SK-N-SH treated with all-trans-retinoic acid at 6 μM for 48 hours (cell line): ENCODE measurements at regions not wholly inside any gene's neighbourhood (a gene's known extent, or its start where the extent isn't known, plus 50 kb on each side); places are given as distances from the start of the nearest gene placed in this dataset.

ENCODE experiments used
- ATAC-seq: fragments of 200-7000 bp; cut with Tn5 transposase; 3 replicates; pipeline ENCODE4 v1.9.1; 2020; ENCODE audit warnings: mild to moderate bottlenecking, moderate library complexity
- ARNTL ChIP-seq: fragments of 450-650 bp; formaldehyde crosslinking; IDR thresholded peaks from 2 replicates; pipeline ENCODE4 v1.5.0; 2020; ENCODE audit warnings: low read depth, mild to moderate bottlenecking, moderate library complexity, borderline replicate concordance
- BACH2 ChIP-seq: fragments of 250-450 bp; sonication (Bioruptor Pico); IDR thresholded peaks from 2 replicates; pipeline ENCODE4 v1.9.0; 2021; ENCODE audit warnings: mild to moderate bottlenecking, borderline replicate concordance
- CSDC2 ChIP-seq: fragments of 250-450 bp; sonication (Bioruptor Pico); IDR thresholded peaks from 2 replicates; pipeline ENCODE4 v1.5.0; 2020; ENCODE audit warnings: mild to moderate bottlenecking, moderate library complexity
- ESRRG ChIP-seq: fragments of 250-450 bp; sonication (Bioruptor Pico); IDR thresholded peaks from 2 replicates; pipeline ENCODE4 v1.6.1; 2021; ENCODE audit warnings: mild to moderate bottlenecking
- GLIS3 ChIP-seq: fragments of 250-450 bp; sonication (Bioruptor Pico); IDR thresholded peaks from 2 replicates; pipeline ENCODE4 v1.5.0; 2020; ENCODE audit warnings: mild to moderate bottlenecking, moderate library complexity
- ISL1 ChIP-seq: fragments of 250-450 bp; sonication (Bioruptor Pico); IDR thresholded peaks from 2 replicates; pipeline ENCODE4 v2.1.2; 2022; ENCODE audit warnings: mild to moderate bottlenecking, moderate library complexity
- OSR1 ChIP-seq: fragments of 250-450 bp; sonication (Bioruptor Pico); IDR thresholded peaks from 2 replicates; pipeline ENCODE4 v1.8.0; 2022; ENCODE audit warnings: moderate library complexity, mild to moderate bottlenecking, inconsistent platforms
- PPARA ChIP-seq: fragments of 250-450 bp; sonication (Bioruptor Pico); IDR thresholded peaks from 2 replicates; pipeline ENCODE4 v1.5.0; 2020; ENCODE audit warnings: mild to moderate bottlenecking, borderline replicate concordance
- RARB ChIP-seq: fragments of 250-450 bp; sonication (Bioruptor Pico); IDR thresholded peaks from 2 replicates; pipeline ENCODE4 v1.8.0; 2021; ENCODE audit warnings: mild to moderate bottlenecking, moderate library complexity
- SNAI2 ChIP-seq: fragments of 250-450 bp; sonication (Bioruptor Pico); IDR thresholded peaks from 2 replicates; pipeline ENCODE4 v1.5.0; 2020; ENCODE audit warnings: mild to moderate bottlenecking, moderate library complexity
- TCF4 ChIP-seq: fragments of 250-450 bp; sonication (Bioruptor Pico); IDR thresholded peaks from 2 replicates; pipeline ENCODE4 v1.8.0; 2021; ENCODE audit warnings: mild to moderate bottlenecking, moderate library complexity, borderline replicate concordance
- TOX ChIP-seq: fragments of 250-450 bp; sonication (Bioruptor Pico); IDR thresholded peaks from 2 replicates; pipeline ENCODE4 v1.8.0; 2021; ENCODE audit warnings: mild to moderate bottlenecking, moderate library complexity, borderline replicate concordance
- ZC3H10 ChIP-seq: fragments of 250-450 bp; sonication (Bioruptor Pico); IDR thresholded peaks from 2 replicates; pipeline ENCODE4 v1.5.1; 2021; ENCODE audit warnings: mild to moderate bottlenecking, moderate library complexity
- ZFP3 ChIP-seq: fragments of 250-450 bp; sonication (Bioruptor Pico); IDR thresholded peaks from 2 replicates; pipeline ENCODE4 v1.5.0; 2020; ENCODE audit warnings: mild to moderate bottlenecking, moderate library complexity
- ZFP30 ChIP-seq: fragments of 450-650 bp; formaldehyde crosslinking; IDR thresholded peaks from 2 replicates; pipeline ENCODE4 v1.5.0; 2022; ENCODE audit warnings: mild to moderate bottlenecking, moderate library complexity
- ZNF565 ChIP-seq: fragments of 450-650 bp; formaldehyde crosslinking; conservative IDR thresholded peaks from 2 replicates; pipeline ENCODE4 v1.5.0; 2020; ENCODE audit warnings: low read depth, mild to moderate bottlenecking, moderate library complexity
- ZNF8 ChIP-seq: fragments of 450-650 bp; formaldehyde crosslinking; IDR thresholded peaks from 2 replicates; pipeline ENCODE4 v1.5.0; 2020; ENCODE audit warnings: mild to moderate bottlenecking, moderate library complexity
- TF ChIP-seq, protein P1 (sequence below): fragments of 250-450 bp; sonication (Bioruptor Pico); IDR thresholded peaks from 2 replicates; pipeline ENCODE4 v1.5.1; 2021; ENCODE audit warnings: mild to moderate bottlenecking, moderate library complexity
- TF ChIP-seq, protein P2 (sequence below): fragments of 250-450 bp; sonication (Bioruptor Pico); IDR thresholded peaks from 2 replicates; pipeline ENCODE4 v1.8.0; 2021; ENCODE audit warnings: low read depth, mild to moderate bottlenecking, moderate library complexity, borderline replicate concordance
- TF ChIP-seq, protein P3 (sequence below): fragments of 250-450 bp; sonication (Bioruptor Pico); IDR thresholded peaks from 2 replicates; pipeline ENCODE4 v1.5.1; 2020; ENCODE audit warnings: low read depth, mild to moderate bottlenecking, moderate library complexity
- TF ChIP-seq, protein P4 (sequence below): fragments of 250-450 bp; sonication (Bioruptor Pico); IDR thresholded peaks from 2 replicates; pipeline ENCODE4 v1.8.0; 2020; ENCODE audit warnings: mild to moderate bottlenecking, moderate library complexity, borderline replicate concordance

DNA sequence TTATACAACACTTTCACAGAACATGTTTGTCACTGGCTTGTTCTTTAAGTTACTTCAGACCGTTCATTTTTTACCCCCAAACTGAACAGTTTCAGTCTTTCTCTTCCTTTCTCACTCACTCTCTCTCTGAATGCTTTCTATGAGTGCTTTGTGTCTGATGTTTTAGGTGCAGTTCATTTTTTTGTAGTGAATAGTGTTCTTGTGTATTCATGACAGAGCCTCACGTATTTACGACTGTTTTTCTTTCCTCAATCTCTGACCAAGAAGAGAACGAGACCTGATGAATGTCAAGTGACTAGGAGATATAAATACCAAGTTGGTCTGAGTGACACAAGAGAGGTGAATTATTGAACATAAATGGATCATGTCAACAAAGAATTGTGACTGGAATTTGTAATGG, 1525.0 kb upstream of the MIR17HG start:
- ATAC-seq: no peak
- TF ChIP-seq, protein P1, sequence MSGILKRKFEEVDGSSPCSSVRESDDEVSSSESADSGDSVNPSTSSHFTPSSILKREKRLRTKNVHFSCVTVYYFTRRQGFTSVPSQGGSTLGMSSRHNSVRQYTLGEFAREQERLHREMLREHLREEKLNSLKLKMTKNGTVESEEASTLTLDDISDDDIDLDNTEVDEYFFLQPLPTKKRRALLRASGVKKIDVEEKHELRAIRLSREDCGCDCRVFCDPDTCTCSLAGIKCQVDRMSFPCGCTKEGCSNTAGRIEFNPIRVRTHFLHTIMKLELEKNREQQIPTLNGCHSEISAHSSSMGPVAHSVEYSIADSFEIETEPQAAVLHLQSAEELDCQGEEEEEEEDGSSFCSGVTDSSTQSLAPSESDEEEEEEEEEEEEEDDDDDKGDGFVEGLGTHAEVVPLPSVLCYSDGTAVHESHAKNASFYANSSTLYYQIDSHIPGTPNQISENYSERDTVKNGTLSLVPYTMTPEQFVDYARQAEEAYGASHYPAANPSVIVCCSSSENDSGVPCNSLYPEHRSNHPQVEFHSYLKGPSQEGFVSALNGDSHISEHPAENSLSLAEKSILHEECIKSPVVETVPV (CRISPR knock-in tag): no peak
- TF ChIP-seq ISL1 (CRISPR knock-in tag) (no peak), ZFP3 (no peak), ZNF565 (CRISPR knock-in tag) (no peak), PPARA (CRISPR knock-in tag) (no peak), OSR1 (CRISPR knock-in tag) (no peak), ESRRG (CRISPR knock-in tag) (no peak), ZNF8 (CRISPR knock-in tag) (no peak)
- TF ChIP-seq, protein P2, sequence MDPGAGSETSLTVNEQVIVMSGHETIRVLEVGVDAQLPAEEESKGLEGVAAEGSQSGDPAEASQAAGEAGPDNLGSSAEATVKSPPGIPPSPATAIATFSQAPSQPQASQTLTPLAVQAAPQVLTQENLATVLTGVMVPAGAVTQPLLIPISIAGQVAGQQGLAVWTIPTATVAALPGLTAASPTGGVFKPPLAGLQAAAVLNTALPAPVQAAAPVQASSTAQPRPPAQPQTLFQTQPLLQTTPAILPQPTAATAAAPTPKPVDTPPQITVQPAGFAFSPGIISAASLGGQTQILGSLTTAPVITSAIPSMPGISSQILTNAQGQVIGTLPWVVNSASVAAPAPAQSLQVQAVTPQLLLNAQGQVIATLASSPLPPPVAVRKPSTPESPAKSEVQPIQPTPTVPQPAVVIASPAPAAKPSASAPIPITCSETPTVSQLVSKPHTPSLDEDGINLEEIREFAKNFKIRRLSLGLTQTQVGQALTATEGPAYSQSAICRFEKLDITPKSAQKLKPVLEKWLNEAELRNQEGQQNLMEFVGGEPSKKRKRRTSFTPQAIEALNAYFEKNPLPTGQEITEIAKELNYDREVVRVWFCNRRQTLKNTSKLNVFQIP (CRISPR knock-in tag): no peak

DNA sequence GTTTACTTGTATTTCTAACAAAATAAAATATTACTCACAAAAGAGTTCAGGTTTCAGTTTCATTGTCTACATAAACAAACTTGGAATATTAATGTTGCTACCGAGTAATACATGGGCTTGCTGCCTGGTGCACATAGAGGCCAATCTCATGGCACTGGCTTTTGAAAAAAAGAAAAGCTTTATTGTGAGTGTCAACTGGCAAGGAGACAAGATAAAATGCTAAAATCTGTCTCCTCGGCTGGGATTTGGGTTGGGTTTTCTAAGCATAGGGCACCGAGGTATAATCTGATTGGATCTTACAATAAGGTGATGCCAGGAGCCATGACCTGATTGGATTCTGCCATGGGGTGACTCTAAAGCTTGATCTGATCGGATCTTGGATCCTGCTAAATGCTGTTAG, 1519.9 kb upstream of the MIR17HG start:
- ATAC-seq: no peak
- TF ChIP-seq, protein P1 (CRISPR knock-in tag): no peak
- TF ChIP-seq, protein P2 (CRISPR knock-in tag): no peak
- TF ChIP-seq, protein P3, sequence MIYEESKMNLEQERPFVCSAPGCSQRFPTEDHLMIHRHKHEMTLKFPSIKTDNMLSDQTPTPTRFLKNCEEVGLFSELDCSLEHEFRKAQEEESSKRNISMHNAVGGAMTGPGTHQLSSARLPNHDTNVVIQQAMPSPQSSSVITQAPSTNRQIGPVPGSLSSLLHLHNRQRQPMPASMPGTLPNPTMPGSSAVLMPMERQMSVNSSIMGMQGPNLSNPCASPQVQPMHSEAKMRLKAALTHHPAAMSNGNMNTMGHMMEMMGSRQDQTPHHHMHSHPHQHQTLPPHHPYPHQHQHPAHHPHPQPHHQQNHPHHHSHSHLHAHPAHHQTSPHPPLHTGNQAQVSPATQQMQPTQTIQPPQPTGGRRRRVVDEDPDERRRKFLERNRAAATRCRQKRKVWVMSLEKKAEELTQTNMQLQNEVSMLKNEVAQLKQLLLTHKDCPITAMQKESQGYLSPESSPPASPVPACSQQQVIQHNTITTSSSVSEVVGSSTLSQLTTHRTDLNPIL: no peak
- TF ChIP-seq SNAI2 (CRISPR knock-in tag): no peak
- no peak for TF ChIP-seq ZFP30
- no peak for TF ChIP-seq ZC3H10 (CRISPR knock-in tag)
- no peak for TF ChIP-seq ZNF565 (CRISPR knock-in tag)
- no peak for TF ChIP-seq TOX (CRISPR knock-in tag)
- TF ChIP-seq ESRRG (CRISPR knock-in tag): no peak
- TF ChIP-seq ISL1 (CRISPR knock-in tag): no peak
- no peak for TF ChIP-seq GLIS3 (CRISPR knock-in tag)

DNA sequence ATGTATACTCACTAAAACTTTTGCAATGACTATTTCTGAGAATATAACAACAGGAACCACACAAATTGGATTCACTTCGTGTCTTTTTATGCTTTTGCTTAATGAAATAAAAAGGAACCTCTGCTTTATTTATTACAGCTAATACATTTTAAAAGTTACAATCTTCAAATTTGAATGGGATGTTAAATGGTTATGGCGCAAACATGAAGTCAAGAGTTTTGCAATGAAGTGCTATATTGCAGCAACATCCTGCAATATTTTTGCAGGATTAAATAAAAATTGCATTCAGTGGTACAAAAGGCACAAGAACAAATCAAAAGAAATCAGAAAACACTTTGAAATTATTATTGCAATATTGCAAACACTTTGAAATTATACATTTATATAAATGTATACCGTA, 1519.0 kb upstream of the MIR17HG start:
- no peak for ATAC-seq
- TF ChIP-seq, protein P2 (CRISPR knock-in tag): no peak
- TF ChIP-seq, protein P1 (CRISPR knock-in tag): no peak
- no peak for TF ChIP-seq ZNF8 (CRISPR knock-in tag)
- TF ChIP-seq RARB: no peak
- no peak for TF ChIP-seq ESRRG (CRISPR knock-in tag)
- TF ChIP-seq CSDC2: no peak
- TF ChIP-seq ARNTL (CRISPR knock-in tag): no peak
- TF ChIP-seq BACH2: no peak
- no peak for TF ChIP-seq ZC3H10 (CRISPR knock-in tag)
- no peak for TF ChIP-seq PPARA (CRISPR knock-in tag)
- no peak for TF ChIP-seq SNAI2 (CRISPR knock-in tag)
- TF ChIP-seq, protein P3: no peak
- TF ChIP-seq, protein P4, sequence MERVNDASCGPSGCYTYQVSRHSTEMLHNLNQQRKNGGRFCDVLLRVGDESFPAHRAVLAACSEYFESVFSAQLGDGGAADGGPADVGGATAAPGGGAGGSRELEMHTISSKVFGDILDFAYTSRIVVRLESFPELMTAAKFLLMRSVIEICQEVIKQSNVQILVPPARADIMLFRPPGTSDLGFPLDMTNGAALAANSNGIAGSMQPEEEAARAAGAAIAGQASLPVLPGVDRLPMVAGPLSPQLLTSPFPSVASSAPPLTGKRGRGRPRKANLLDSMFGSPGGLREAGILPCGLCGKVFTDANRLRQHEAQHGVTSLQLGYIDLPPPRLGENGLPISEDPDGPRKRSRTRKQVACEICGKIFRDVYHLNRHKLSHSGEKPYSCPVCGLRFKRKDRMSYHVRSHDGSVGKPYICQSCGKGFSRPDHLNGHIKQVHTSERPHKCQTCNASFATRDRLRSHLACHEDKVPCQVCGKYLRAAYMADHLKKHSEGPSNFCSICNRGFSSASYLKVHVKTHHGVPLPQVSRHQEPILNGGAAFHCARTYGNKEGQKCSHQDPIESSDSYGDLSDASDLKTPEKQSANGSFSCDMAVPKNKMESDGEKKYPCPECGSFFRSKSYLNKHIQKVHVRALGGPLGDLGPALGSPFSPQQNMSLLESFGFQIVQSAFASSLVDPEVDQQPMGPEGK (CRISPR knock-in tag): no peak
- no peak for TF ChIP-seq TCF4 (CRISPR knock-in tag)
- TF ChIP-seq ZFP3: no peak
